ENCODE measurements at regions not wholly inside any gene's neighbourhood (a gene's known extent, or its start where the extent isn't known, plus 50 kb on each side); places are given as distances from the start of the nearest gene placed in this dataset.
"Not testable (repeated sequence)": the region's sequence is repeated elsewhere in the genome, so short reads cannot be mapped to it uniquely, and the experiment has no call there.

- ATAC-seq (ENCODE audit: low FRiP score): no peak
Measured at GRCh38 chrX:38954520-38954919, 153.3 kb downstream of the MID1IP1 start.

DNA sequence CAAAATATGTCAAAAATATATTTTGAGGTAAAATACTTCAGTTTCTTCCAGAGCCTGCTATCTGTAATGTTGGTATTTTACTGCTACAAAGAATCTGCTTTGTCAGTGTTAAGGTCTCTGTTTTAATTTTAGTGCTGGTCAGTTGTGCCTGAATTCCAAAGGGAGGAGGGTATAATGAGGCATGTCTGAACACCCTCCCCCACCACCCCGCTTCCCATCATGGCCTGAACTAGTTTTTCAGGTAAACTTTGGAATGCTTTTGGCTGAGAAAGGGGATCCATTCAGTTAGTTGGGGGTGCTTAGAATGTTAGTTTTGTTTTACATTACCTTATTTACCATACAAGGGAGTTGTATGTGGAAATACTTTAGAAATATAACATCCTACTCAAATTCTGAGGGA, 158.5 kb downstream of the MID1IP1 start:
- no peak for ATAC-seq (ENCODE audit: low FRiP score)
- TF ChIP-seq, protein P1, sequence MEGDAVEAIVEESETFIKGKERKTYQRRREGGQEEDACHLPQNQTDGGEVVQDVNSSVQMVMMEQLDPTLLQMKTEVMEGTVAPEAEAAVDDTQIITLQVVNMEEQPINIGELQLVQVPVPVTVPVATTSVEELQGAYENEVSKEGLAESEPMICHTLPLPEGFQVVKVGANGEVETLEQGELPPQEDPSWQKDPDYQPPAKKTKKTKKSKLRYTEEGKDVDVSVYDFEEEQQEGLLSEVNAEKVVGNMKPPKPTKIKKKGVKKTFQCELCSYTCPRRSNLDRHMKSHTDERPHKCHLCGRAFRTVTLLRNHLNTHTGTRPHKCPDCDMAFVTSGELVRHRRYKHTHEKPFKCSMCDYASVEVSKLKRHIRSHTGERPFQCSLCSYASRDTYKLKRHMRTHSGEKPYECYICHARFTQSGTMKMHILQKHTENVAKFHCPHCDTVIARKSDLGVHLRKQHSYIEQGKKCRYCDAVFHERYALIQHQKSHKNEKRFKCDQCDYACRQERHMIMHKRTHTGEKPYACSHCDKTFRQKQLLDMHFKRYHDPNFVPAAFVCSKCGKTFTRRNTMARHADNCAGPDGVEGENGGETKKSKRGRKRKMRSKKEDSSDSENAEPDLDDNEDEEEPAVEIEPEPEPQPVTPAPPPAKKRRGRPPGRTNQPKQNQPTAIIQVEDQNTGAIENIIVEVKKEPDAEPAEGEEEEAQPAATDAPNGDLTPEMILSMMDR (IDR thresholded peaks at IDR 0.05): no peak

More at GRCh38 chrX:38954520-38954919, 153.3 kb downstream of the MID1IP1 start:
- TF ChIP-seq, protein P1 (IDR thresholded peaks at IDR 0.05): no peak
- no peak for DNase-seq (ENCODE audit: low spot score)

DNA sequence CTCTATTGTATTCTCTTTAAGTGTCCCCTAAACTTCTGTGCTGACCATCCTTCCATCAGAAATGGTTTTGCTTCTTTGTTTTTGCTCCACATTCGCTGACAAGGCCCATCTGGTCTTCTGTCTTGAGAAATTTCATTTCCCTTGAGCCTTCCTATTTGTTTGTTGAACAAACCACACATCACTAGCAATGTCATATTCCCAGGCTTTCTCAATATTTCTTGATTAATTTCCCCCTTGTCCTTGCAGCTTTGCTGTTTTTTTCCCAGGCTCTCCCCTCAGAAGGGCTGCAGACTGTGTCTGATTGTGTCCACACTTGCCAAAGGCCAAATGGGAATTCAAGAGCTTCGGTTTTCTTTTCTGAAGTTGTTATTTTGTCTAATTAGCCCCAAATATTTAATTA, 158.9 kb downstream of the MID1IP1 start:
- TF ChIP-seq, protein P1 (IDR thresholded peaks at IDR 0.05): no peak
- ATAC-seq (ENCODE audit: low FRiP score) (no peak), DNase-seq (ENCODE audit: low spot score) (no peak)

More for the DNA sequence above, 158.5 kb downstream of the MID1IP1 start:
- DNase-seq (ENCODE audit: low spot score): no peak

DNA sequence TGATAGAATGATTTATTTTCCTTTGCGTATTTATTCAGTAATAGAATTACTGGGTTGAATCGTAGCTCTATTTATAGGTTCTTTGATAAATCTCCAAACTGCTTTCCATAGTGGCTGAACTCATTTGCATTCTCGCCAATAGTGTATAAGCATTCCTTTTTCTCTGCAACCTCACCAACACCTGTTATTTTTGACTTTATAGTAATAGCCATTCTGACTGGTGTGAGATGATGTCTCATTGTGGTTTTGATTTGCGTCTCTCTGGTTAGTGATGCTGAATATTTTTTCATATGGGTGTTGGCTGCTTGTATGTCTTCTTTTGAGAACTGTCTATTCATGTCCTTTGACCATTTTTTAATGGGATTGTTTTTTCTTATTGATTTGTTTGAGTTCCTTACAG, 160.7 kb downstream of the MID1IP1 start:
- DNase-seq (ENCODE audit: low spot score): no peak
- ATAC-seq (ENCODE audit: low FRiP score): no peak
- TF ChIP-seq, protein P1 (IDR thresholded peaks at IDR 0.05): no peak

GRCh38 chrX:38963244-38963643, 162.0 kb downstream of the MID1IP1 start:
- DNase-seq (ENCODE audit: low spot score); ATAC-seq (ENCODE audit: low FRiP score): not testable (repeated sequence)

DNA sequence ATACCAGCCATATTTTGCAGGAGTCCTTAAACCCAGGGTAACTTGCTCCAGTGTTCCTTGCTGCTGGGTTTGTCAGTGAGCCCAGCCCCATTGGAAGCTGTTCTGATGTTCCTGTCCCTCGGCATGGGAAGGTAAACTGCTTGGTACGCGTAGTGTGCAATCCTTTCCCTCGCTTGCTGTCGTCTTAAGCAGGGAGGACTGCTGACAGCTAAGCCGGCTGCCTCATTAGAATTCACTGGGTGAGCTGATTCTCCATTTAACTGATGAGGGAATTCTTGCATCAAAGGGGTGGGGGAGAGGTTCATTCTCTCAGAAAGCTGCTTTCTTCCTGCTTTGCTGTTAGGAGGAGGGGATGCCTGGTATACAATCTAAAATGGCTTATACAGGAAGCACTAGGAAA, 164.6 kb downstream of the MID1IP1 start:
- TF ChIP-seq, protein P1 (IDR thresholded peaks at IDR 0.05): no peak
- no peak for DNase-seq (ENCODE audit: low spot score)
- ATAC-seq (ENCODE audit: low FRiP score): no peak

GRCh38 chrX:38968344-38969216, 167.3 kb downstream of the MID1IP1 start:
- peak; percentile 54 for ATAC-seq (ENCODE audit: low FRiP score)

More at GRCh38 chrX:38968344-38969216, 167.3 kb downstream of the MID1IP1 start:
- TF ChIP-seq, protein P1 (IDR thresholded peaks at IDR 0.05): no peak
- DNase-seq (ENCODE audit: low spot score): no peak
